PC-9 (cell line): ENCODE measurements at regions not wholly inside any gene's neighbourhood (a gene's known extent, or its start where the extent isn't known, plus 50 kb on each side); places are given as distances from the start of the nearest gene placed in this dataset.

Experiments
- EZH2 ChIP-seq: fragments of 200-600 bp; sonication (generic); IDR thresholded peaks from 2 replicates; pipeline ENCODE4 v1.8.0; 2017; ENCODE audit warnings: antibody characterized with exemption, low read depth
- TF ChIP-seq, protein P1 (sequence below): fragments of 200-600 bp; sonication (generic); conservative IDR thresholded peaks from 2 replicates; pipeline ENCODE4 v1.6.1; 2017; ENCODE audit warnings: mixed run types, antibody characterized with exemption, mild to moderate bottlenecking, moderate library complexity

GRCh38 chr4:181345931-181346330, 897.3 kb upstream of the TENM3 start:
- TF ChIP-seq, protein P1, sequence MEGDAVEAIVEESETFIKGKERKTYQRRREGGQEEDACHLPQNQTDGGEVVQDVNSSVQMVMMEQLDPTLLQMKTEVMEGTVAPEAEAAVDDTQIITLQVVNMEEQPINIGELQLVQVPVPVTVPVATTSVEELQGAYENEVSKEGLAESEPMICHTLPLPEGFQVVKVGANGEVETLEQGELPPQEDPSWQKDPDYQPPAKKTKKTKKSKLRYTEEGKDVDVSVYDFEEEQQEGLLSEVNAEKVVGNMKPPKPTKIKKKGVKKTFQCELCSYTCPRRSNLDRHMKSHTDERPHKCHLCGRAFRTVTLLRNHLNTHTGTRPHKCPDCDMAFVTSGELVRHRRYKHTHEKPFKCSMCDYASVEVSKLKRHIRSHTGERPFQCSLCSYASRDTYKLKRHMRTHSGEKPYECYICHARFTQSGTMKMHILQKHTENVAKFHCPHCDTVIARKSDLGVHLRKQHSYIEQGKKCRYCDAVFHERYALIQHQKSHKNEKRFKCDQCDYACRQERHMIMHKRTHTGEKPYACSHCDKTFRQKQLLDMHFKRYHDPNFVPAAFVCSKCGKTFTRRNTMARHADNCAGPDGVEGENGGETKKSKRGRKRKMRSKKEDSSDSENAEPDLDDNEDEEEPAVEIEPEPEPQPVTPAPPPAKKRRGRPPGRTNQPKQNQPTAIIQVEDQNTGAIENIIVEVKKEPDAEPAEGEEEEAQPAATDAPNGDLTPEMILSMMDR, result no peak
- no peak for TF ChIP-seq EZH2
